ENCODE measurements at regions not wholly inside any gene's neighbourhood (a gene's known extent, or its start where the extent isn't known, plus 50 kb on each side); places are given as distances from the start of the nearest gene placed in this dataset.
A peak's percentile ranks its signal among the peaks of the same experiment; 100 is the strongest.

DNA sequence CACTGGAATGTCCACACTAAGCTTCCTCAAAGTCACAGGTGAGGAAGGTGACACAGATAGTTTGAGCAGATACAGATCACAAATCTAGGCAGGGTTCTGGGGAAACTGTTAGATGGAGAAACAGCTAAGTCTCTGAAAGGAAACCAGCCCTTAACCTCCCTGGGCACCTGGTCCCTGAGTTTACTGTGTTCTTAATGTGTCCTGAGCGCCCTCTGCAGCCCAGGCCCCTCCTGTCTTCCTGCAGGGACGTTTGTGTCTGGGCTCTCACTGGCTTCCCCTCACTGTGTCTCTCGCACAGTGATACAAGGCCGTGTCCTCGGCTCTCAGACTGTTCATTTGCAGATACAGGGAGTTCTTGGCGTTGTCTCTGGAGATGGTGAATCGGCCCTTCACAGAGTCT is 684.3 kb downstream of the TMEM121 start:
- TF ChIP-seq CTCF (IDR thresholded peaks at IDR 0.05; ENCODE audit: low read depth, low read length, poor library complexity, severe bottlenecking) (peak; percentile 71), EZH2phosphoT487 (IDR thresholded peaks at IDR 0.05; ENCODE audit: borderline replicate concordance, low read length) (no peak)

Data from DOHH2 (cell line).